Endodermal cell (in vitro differentiated cells): ENCODE measurements at regions not wholly inside any gene's neighbourhood (a gene's known extent, or its start where the extent isn't known, plus 50 kb on each side); places are given as distances from the start of the nearest gene placed in this dataset.

Source experiments
- DNase-seq: peaks from one replicate; pipeline ENCODE4 v3.0.0-alpha.2; 2017
- H3K27ac ChIP-seq: 2 replicates; pipeline ENCODE4 v1.5.1; 2013; ENCODE audit warnings: mild to moderate bottlenecking, low read depth, low read length, moderate library complexity
- H3K27me3 ChIP-seq: 2 replicates; pipeline ENCODE4 v1.6.1; 2013; ENCODE audit warnings: mild to moderate bottlenecking, low read length, moderate library complexity; ENCODE audit not compliant: insufficient read depth, control insufficient read depth, poor library complexity, severe bottlenecking
- H3K36me3 ChIP-seq: 2 replicates; pipeline ENCODE4 v1.7.0; 2013; ENCODE audit warnings: mild to moderate bottlenecking, low read length, moderate library complexity; ENCODE audit not compliant: control insufficient read depth, insufficient read depth
- H3K4me1 ChIP-seq: one replicate; pipeline ENCODE4 v1.7.0; 2013; ENCODE audit warnings: low read length; ENCODE audit not compliant: control insufficient read depth, insufficient read depth
- H3K4me3 ChIP-seq: 2 replicates; pipeline ENCODE4 v1.5.1; 2013; ENCODE audit warnings: mild to moderate bottlenecking, low read length, moderate library complexity
- H3K9ac ChIP-seq: 2 replicates; pipeline ENCODE4 v1.6.1; 2013; ENCODE audit warnings: mild to moderate bottlenecking, low read length, moderate library complexity; ENCODE audit not compliant: poor library complexity, severe bottlenecking; ENCODE audit errors: extremely low read depth
- H3K9me3 ChIP-seq: 2 replicates; pipeline ENCODE4 v1.6.1; 2013; ENCODE audit warnings: mild to moderate bottlenecking, low read length, moderate library complexity; ENCODE audit not compliant: control insufficient read depth
- H3K27ac Mint-ChIP-seq: 2 replicates; pipeline ENCODE4 v1.8.0; 2020; ENCODE audit warnings: mixed read lengths
- H3K27me3 Mint-ChIP-seq: 2 replicates; pipeline ENCODE4 v1.8.0; 2021; ENCODE audit warnings: mild to moderate bottlenecking, mixed read lengths; ENCODE audit not compliant: insufficient read depth
- H3K36me3 Mint-ChIP-seq: 2 replicates; pipeline ENCODE4 v1.8.0; 2020; ENCODE audit warnings: low read depth, mixed read lengths
- H3K4me1 Mint-ChIP-seq: 2 replicates; pipeline ENCODE4 v1.8.0; 2020; ENCODE audit warnings: mixed read lengths
- H3K4me3 Mint-ChIP-seq: 2 replicates; pipeline ENCODE4 v1.8.0; 2020; ENCODE audit warnings: mild to moderate bottlenecking, moderate library complexity, mixed read lengths
- H3K9me3 Mint-ChIP-seq: 2 replicates; pipeline ENCODE4 v1.8.0; 2020; ENCODE audit warnings: mild to moderate bottlenecking, mixed read lengths
- WGBS, 2 experiments: methylation state at CpG; one replicate each; pipeline versions ENCODE4 v1.1.5 to v1.1.7; 2013; ENCODE audit warnings: missing lambda C conversion rate in 2 of 2, mixed read lengths in 1 of 2; ENCODE audit not compliant: insufficient coverage in 1 of 2, insufficient read length in 1 of 2; 5-methylcytosine and 5-hydroxymethylcytosine counted together
- TF ChIP-seq, protein P1 (sequence below): fragments of 200-600 bp; sonication (generic); conservative IDR thresholded peaks from 2 replicates; pipeline ENCODE4 v1.5.0; 2021; ENCODE audit warnings: antibody characterized with exemption, mild to moderate bottlenecking

DNA sequence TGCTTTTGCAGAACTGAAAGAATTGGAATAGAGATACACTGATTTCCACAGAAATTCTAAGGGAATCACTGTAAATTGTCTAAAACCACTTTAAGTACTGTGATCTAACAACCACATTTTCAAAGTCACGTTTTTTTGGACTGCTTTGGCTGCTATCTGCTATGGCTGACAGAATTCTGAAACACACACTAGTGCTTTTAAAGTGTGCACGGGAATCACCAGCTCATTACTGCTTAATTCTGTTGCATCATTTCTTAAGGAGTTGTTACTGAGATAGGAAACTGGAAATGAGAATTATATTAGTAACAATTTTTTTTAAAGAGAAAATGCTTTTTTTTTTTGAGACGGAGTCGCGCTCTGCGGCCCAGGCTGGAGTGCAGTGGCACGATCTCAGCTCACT lies 716.5 kb upstream of the NRSN1 start:
- Mint-ChIP-seq H3K27ac (no peak overlapping the region), H3K27me3 (no peaks in the 10 kb centered on the region), H3K4me3 (no peak overlapping the region), H3K4me1 (no peaks in the 10 kb centered on the region), H3K9me3 (no peaks in the 10 kb centered on the region), H3K36me3 (no peaks in the 10 kb centered on the region)
- H3K4me1 ChIP-seq: no peaks in the 10 kb centered on the region
- 67 to 100% methylated on average over 2 to 7 of the region's 7 CpGs for WGBS, 2 experiments
- H3K4me3 ChIP-seq: no peak overlapping the region
- DNase-seq: no peak
- H3K27ac ChIP-seq: no peak overlapping the region
- H3K36me3 ChIP-seq: no peaks in the 10 kb centered on the region
- H3K9me3 ChIP-seq: no peaks in the 10 kb centered on the region
- no peaks in the 10 kb centered on the region for H3K27me3 ChIP-seq
- TF ChIP-seq, protein P1, sequence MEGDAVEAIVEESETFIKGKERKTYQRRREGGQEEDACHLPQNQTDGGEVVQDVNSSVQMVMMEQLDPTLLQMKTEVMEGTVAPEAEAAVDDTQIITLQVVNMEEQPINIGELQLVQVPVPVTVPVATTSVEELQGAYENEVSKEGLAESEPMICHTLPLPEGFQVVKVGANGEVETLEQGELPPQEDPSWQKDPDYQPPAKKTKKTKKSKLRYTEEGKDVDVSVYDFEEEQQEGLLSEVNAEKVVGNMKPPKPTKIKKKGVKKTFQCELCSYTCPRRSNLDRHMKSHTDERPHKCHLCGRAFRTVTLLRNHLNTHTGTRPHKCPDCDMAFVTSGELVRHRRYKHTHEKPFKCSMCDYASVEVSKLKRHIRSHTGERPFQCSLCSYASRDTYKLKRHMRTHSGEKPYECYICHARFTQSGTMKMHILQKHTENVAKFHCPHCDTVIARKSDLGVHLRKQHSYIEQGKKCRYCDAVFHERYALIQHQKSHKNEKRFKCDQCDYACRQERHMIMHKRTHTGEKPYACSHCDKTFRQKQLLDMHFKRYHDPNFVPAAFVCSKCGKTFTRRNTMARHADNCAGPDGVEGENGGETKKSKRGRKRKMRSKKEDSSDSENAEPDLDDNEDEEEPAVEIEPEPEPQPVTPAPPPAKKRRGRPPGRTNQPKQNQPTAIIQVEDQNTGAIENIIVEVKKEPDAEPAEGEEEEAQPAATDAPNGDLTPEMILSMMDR: no peak
- H3K9ac ChIP-seq: no peak overlapping the region

DNA sequence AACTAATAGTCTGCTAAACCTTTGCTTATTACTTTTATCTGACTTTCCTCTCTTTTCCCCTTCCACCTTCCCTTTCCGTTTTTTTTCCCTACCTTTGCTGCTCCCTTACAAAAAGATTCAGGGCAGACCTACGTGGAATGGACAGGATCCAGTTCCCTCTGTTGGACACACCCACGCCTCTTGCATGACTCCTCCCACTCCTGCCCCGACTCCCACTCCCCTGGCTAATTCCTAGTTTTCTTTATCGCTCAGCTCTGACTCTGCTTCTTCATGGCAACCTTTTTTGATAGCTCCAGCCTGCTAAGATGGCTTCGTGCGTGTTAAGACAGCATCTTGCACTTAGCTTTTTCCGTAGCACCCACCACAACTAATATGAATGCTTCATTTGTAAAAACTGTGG lies 715.6 kb upstream of the NRSN1 start:
- Mint-ChIP-seq H3K9me3 (no peaks in the 10 kb centered on the region), H3K27ac (no peak overlapping the region), H3K4me3 (no peak overlapping the region), H3K4me1 (no peaks in the 10 kb centered on the region), H3K36me3 (no peaks in the 10 kb centered on the region), H3K27me3 (no peaks in the 10 kb centered on the region)
- no peak for DNase-seq
- Histone ChIP-seq H3K36me3 (no peaks in the 10 kb centered on the region), H3K27me3 (no peaks in the 10 kb centered on the region), H3K9me3 (no peaks in the 10 kb centered on the region), H3K4me3 (no peak overlapping the region), H3K27ac (no peak overlapping the region), H3K9ac (no peak overlapping the region), H3K4me1 (no peaks in the 10 kb centered on the region)
- 91 to 92% methylated on average over 8 of the region's 8 CpGs for WGBS, 2 experiments
- TF ChIP-seq, protein P1: no peak

DNA sequence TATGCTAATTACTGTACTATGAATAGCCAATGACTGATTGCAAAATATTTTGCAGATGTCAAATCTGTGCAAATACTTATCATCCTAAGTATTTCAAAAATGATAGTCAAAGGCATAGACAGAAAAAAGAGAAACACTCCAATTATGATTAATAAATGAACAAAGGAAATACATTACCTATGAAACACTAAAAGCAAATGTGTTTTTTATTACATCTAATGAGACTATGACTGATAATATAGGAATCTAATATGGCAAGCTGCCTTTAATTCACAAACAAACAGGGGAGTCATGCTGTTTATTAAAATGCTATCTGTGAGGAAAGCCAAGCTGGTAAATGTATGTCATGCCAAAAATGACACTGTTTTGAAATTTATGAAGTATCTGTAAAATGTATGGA lies 713.2 kb upstream of the NRSN1 start:
- Mint-ChIP-seq H3K9me3 (no peaks in the 10 kb centered on the region), H3K4me1 (no peaks in the 10 kb centered on the region), H3K27me3 (no peaks in the 10 kb centered on the region), H3K36me3 (no peaks in the 10 kb centered on the region), H3K27ac (no peak overlapping the region), H3K4me3 (no peak overlapping the region)
- Histone ChIP-seq H3K4me3 (no peak overlapping the region), H3K36me3 (no peaks in the 10 kb centered on the region), H3K9me3 (no peaks in the 10 kb centered on the region), H3K4me1 (no peaks in the 10 kb centered on the region), H3K27ac (no peak overlapping the region), H3K9ac (no peak overlapping the region), H3K27me3 (no peaks in the 10 kb centered on the region)
- no peak for DNase-seq
- TF ChIP-seq, protein P1: no peak
